Upper lobe of left lung (tissue), 6 donors: ENCODE measurements at regions not wholly inside any gene's neighbourhood (a gene's known extent, or its start where the extent isn't known, plus 50 kb on each side); places are given as distances from the start of the nearest gene placed in this dataset.

Source experiments
- ATAC-seq, 2 donors: fragments of 200-7000 bp; cut with Tn5 transposase; one replicate each; pipeline ENCODE4 v1.9.1; 2022; ENCODE audit warnings: mild to moderate bottlenecking in 2 of 2, moderate library complexity in 2 of 2; ENCODE audit not compliant: low FRiP score in 2 of 2
- DNase-seq, 2 donors: peaks; one replicate each; pipeline ENCODE4 v3.0.0-alpha.2; 2019 to 2020
- H3K27ac ChIP-seq, 4 donors: fragments of 200-600 bp; sonication (generic); one replicate each; pipeline ENCODE4 v1.5.1; 2016 to 2019
- H3K27me3 ChIP-seq, 4 donors: fragments of 200-600 bp; sonication (generic); one replicate each; pipeline ENCODE4 v1.5.1; 2017 to 2019
- H3K36me3 ChIP-seq, 4 donors: fragments of 200-600 bp; sonication (generic); one replicate each; pipeline ENCODE4 v1.5.1; 2016 to 2019
- H3K4me1 ChIP-seq, 4 donors: fragments of 200-600 bp; sonication (generic); one replicate each; pipeline ENCODE4 v1.5.1; 2018 to 2019
- H3K4me3 ChIP-seq, 4 donors: fragments of 200-600 bp; sonication (generic); one replicate each; pipeline ENCODE4 v1.5.1; 2017 to 2019; ENCODE audit warnings: mild to moderate bottlenecking in 2 of 4, moderate library complexity in 1 of 4
- H3K9me3 ChIP-seq, 4 donors: fragments of 200-600 bp; sonication (generic); one replicate each; pipeline ENCODE4 v1.5.1; 2018 to 2019
- EP300 ChIP-seq, 4 donors: sonication (generic); formaldehyde crosslinking; IDR thresholded peaks; one replicate each; pipeline ENCODE4 v1.5.1; 2017; ENCODE audit warnings: antibody characterized with exemption in 4 of 4, control low read depth in 2 of 4
- POLR2A ChIP-seq, 4 donors: fragments of 450-650 bp; IDR thresholded peaks; one replicate each; pipeline ENCODE4 v1.5.1; 2016 to 2017; ENCODE audit warnings: antibody characterized with exemption in 4 of 4, mild to moderate bottlenecking in 2 of 4
- POLR2AphosphoS5 ChIP-seq, 2 donors: sonication (generic); formaldehyde crosslinking; IDR thresholded peaks; one replicate each; pipeline ENCODE4 v1.5.1; 2017; ENCODE audit warnings: antibody characterized with exemption in 2 of 2
- WGBS, 2 donors: methylation state at CpG; one replicate each; pipeline ENCODE4 v1.1.5; 2017 to 2018; 5-methylcytosine and 5-hydroxymethylcytosine counted together
- TF ChIP-seq, protein P1 (sequence below), 6 experiments: fragments of 450-650 bp in 4 of 6; fragments of 200-600 bp in 2 of 6; sonication (generic) in 2 of 6; IDR thresholded peaks; one replicate each; pipeline ENCODE4 v1.5.1; 2016 to 2019; ENCODE audit warnings: antibody characterized with exemption in 6 of 6
- donor health status: DM: no; HTN: no; CAD: no; lungs with moderate emphysema.
- donor health status: DM: no; HTN: yes; CAD: no; lungs with severe emphysema.

DNA sequence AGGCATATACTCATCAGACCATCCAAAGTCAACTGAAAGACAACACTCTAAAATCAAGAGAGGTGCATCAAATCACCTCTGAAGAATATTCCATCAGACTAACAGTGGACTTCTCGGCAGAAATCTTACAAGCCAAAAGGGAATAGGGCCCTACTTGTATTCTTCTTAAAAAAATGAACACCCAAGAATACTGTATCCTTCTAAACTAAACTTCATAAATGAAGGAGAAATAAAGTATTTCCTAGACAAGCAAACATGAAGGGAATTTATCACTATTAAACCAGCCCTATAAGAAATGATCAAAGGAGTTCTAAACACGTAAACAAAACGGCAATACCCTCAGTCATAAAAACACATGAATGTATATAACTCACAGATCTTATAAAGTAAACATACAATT lies 141.2 kb downstream of the CXXC4 start:
- no peak overlapping the region for H3K27ac ChIP-seq
- H3K27me3 ChIP-seq, result no peaks in the 10 kb centered on the region
- DNase-seq (no peak), ATAC-seq (no peak)
- TF ChIP-seq EP300 (IDR thresholded peaks at IDR 0.05) (no peak), POLR2A (IDR thresholded peaks at IDR 0.05) (no peak), POLR2AphosphoS5 (IDR thresholded peaks at IDR 0.05) (no peak)
- TF ChIP-seq, protein P1, sequence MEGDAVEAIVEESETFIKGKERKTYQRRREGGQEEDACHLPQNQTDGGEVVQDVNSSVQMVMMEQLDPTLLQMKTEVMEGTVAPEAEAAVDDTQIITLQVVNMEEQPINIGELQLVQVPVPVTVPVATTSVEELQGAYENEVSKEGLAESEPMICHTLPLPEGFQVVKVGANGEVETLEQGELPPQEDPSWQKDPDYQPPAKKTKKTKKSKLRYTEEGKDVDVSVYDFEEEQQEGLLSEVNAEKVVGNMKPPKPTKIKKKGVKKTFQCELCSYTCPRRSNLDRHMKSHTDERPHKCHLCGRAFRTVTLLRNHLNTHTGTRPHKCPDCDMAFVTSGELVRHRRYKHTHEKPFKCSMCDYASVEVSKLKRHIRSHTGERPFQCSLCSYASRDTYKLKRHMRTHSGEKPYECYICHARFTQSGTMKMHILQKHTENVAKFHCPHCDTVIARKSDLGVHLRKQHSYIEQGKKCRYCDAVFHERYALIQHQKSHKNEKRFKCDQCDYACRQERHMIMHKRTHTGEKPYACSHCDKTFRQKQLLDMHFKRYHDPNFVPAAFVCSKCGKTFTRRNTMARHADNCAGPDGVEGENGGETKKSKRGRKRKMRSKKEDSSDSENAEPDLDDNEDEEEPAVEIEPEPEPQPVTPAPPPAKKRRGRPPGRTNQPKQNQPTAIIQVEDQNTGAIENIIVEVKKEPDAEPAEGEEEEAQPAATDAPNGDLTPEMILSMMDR (IDR thresholded peaks at IDR 0.05), result no peak
- H3K36me3 ChIP-seq, result no peaks in the 10 kb centered on the region
- H3K4me1 ChIP-seq, result no peaks in the 10 kb centered on the region
- peaks cover 0 to 22% (median 6%) of the 10 kb centered on the region in 4 donors for H3K9me3 ChIP-seq
- WGBS, 2 donors, result 87 to 90% methylated on average over 3 of the region's 3 CpGs
- no peak overlapping the region for H3K4me3 ChIP-seq

DNA sequence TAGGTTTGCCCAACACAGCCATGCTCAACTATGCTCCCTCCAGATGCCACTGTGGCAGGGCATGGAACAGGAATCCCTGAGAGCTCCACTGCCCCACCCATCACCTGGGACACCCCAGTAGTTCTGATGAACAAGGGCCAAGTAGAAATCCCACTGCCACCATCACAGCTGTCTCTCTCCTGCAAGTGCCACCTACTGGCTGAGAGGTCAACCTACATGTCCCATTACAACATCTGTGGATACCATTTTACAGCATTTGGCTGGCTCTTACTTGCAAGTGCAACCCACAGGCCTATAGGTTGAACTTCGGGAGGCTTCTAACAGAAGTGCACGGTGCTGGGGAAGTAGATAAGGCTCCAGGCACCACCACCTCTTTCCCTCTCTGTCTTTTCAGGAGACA lies 142.5 kb downstream of the CXXC4 start:
- Histone ChIP-seq H3K27ac (no peak overlapping the region), H3K4me3 (no peak overlapping the region), H3K4me1 (no peaks in the 10 kb centered on the region), H3K9me3 (peaks cover 0 to 22% (median 6%) of the 10 kb centered on the region in 4 donors), H3K36me3 (no peaks in the 10 kb centered on the region), H3K27me3 (no peaks in the 10 kb centered on the region)
- 66 to 91% methylated on average over 2 of the region's 2 CpGs for WGBS, 2 donors
- DNase-seq, result no peak
- TF ChIP-seq POLR2A (IDR thresholded peaks at IDR 0.05) (no peak), POLR2AphosphoS5 (IDR thresholded peaks at IDR 0.05) (no peak), EP300 (IDR thresholded peaks at IDR 0.05) (no peak)
- TF ChIP-seq, protein P1 (IDR thresholded peaks at IDR 0.05), result no peak
- ATAC-seq, result no peak

- no peaks in the 10 kb centered on the region for H3K36me3 ChIP-seq
- ATAC-seq, result no peak
These were observed 143.0 kb downstream of the CXXC4 start for GRCh38 chr4:104351706-104352105.

DNA sequence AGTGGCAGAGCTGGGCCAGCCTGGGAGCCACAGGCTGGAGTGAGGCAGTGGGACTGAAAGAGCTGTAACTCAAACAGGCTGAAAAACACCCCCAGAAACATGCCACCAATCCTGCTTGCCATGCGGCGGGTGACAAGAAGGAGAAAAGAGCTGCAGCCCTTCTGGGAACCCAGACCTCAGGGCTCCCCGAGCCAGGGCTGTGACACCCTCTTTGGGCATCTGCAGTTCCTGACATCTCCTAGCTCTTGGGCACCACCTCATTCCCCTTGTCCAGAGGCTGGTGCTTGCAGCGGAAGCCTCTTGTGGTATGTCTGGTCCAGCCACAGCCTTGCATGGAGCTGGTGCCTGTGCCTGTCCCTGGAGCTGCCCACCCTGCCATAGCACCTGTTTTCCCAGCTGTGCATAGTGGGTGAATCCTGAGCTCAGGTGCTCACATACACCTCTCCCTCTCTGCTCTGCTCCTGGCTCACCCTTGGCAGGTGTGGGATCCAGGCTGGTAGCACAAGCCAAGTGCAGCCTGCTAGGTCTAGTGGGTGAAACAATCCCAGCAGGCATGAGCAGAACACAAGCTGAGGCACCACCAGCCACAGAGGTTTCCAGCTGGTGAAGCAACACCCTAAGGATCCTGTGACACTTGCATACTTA lies 149.0 kb downstream of the CXXC4 start:
- Histone ChIP-seq H3K27ac (no peak overlapping the region), H3K9me3 (peaks cover 0 to 8% (median 2%) of the 10 kb centered on the region in 4 donors), H3K4me1 (no peaks in the 10 kb centered on the region), H3K27me3 (no peaks in the 10 kb centered on the region), H3K4me3 (no peak overlapping the region), H3K36me3 (no peaks in the 10 kb centered on the region)
- TF ChIP-seq POLR2AphosphoS5 (IDR thresholded peaks at IDR 0.05) (no peak), EP300 (IDR thresholded peaks at IDR 0.05) (no peak)
- WGBS, 2 donors, result 86 to 92% methylated on average over 4 of the region's 4 CpGs
- ATAC-seq, result peak in 1 of 2 donors; percentile 32
- DNase-seq, result no peak

More at GRCh38 chr4:104351706-104352105, 143.0 kb downstream of the CXXC4 start:
- no peak overlapping the region for H3K27ac ChIP-seq
- peaks cover 0 to 22% (median 6%) of the 10 kb centered on the region in 4 donors for H3K9me3 ChIP-seq
- no peak for DNase-seq
- no peak overlapping the region for H3K4me3 ChIP-seq
- TF ChIP-seq EP300 (IDR thresholded peaks at IDR 0.05) (no peak), POLR2A (IDR thresholded peaks at IDR 0.05) (no peak), POLR2AphosphoS5 (IDR thresholded peaks at IDR 0.05) (no peak)
- TF ChIP-seq, protein P1 (IDR thresholded peaks at IDR 0.05), result no peak
- H3K4me1 ChIP-seq, result no peaks in the 10 kb centered on the region
- WGBS, 2 donors, result 89 to 91% methylated on average over 3 of the region's 3 CpGs
- no peaks in the 10 kb centered on the region for H3K27me3 ChIP-seq

DNA sequence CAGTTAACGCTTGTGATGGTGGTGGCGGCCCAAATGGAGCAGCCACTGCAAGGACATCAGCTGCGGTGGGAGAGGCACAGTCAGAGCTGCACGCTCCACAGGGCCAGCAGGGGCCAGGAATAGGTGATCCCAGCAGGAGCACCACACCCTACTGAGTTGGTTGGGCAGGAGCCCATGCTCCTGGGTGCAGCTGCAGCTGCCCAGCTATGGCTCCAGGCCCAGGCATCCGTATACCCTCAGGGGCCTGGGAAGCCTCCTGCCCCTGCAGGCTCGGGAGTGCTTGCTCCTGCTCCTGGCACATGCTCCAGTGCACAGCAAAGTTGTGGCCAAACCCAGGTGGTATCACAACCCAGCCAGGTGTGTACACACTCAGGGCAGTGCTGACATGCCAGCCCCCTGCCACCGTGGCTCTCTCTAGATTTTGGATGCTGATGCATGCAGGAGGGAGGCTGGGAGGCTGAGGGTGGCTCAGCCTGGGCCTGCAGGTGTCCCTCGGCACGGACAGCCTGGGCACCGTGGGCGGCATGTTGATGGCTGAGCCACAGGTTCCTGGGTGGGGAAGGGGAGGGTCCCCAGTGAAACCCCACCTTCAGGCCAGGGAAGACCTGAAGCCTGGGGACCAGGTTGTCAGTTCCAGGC lies 150.2 kb downstream of the CXXC4 start:
- Histone ChIP-seq H3K27me3 (no peaks in the 10 kb centered on the region), H3K9me3 (peaks cover 0 to 8% (median 2%) of the 10 kb centered on the region in 4 donors), H3K4me3 (no peak overlapping the region), H3K4me1 (no peaks in the 10 kb centered on the region), H3K27ac (no peak overlapping the region), H3K36me3 (no peaks in the 10 kb centered on the region)
- ATAC-seq (peak; percentile 42 to 53), DNase-seq (peak in 1 of 2 donors; percentile 44)
- TF ChIP-seq POLR2AphosphoS5 (IDR thresholded peaks at IDR 0.05) (no peak), EP300 (IDR thresholded peaks at IDR 0.05) (no peak)
- TF ChIP-seq, protein P1 (IDR thresholded peaks at IDR 0.05), result no peak
- 85 to 90% methylated on average over 4 to 11 of the region's 11 CpGs for WGBS, 2 donors
